Central memory CD8-positive, alpha-beta T cell (primary cell): ENCODE measurements at regions not wholly inside any gene's neighbourhood (a gene's known extent, or its start where the extent isn't known, plus 50 kb on each side); places are given as distances from the start of the nearest gene placed in this dataset.

Experiments used
- ATAC-seq: fragments of 150-1000 bp; cut with Tn5 transposase; replicated peaks from 2 replicates; pipeline ENCODE4 v1.10.0; 2022; ENCODE audit warnings: mild to moderate bottlenecking, moderate FRiP score, moderate number of reproducible peaks; ENCODE audit not compliant: poor library complexity, severe bottlenecking; ENCODE audit errors: extremely low read depth
- DNase-seq, 2 donors: peaks; one replicate each; pipeline ENCODE4 v3.0.0; 2021; ENCODE audit warnings: low spot score in 2 of 2
- H3K27ac Mint-ChIP-seq: one replicate; pipeline ENCODE4 v1.8.0; 2022; ENCODE audit warnings: low read depth, mild to moderate bottlenecking, moderate library complexity, mixed read lengths
- H3K27me3 Mint-ChIP-seq: one replicate; pipeline ENCODE4 v1.8.0; 2022; ENCODE audit warnings: mixed read lengths
- H3K36me3 Mint-ChIP-seq: one replicate; pipeline ENCODE4 v1.8.0; 2022; ENCODE audit warnings: mild to moderate bottlenecking, moderate library complexity, mixed read lengths; ENCODE audit not compliant: insufficient read depth
- H3K4me1 Mint-ChIP-seq: one replicate; pipeline ENCODE4 v1.8.0; 2022; ENCODE audit warnings: mixed read lengths
- H3K4me3 Mint-ChIP-seq: one replicate; pipeline ENCODE4 v1.8.0; 2022; ENCODE audit warnings: mild to moderate bottlenecking, moderate library complexity, mixed read lengths
- H3K9me3 Mint-ChIP-seq: one replicate; pipeline ENCODE4 v1.8.0; 2022; ENCODE audit warnings: mixed read lengths

GRCh38 chr9:85269811-85270210, 471.9 kb downstream of the AGTPBP1 start:
- Mint-ChIP-seq H3K4me1 (no peaks in the 10 kb centered on the region), H3K4me3 (no peak overlapping the region), H3K27ac (no peak overlapping the region), H3K9me3 (no peaks in the 10 kb centered on the region), H3K36me3 (no peaks in the 10 kb centered on the region), H3K27me3 (peaks cover 53% of the 10 kb centered on the region)
- DNase-seq = no peak
- ATAC-seq = no peak

- H3K27ac Mint-ChIP-seq = no peak overlapping the region
- no peak overlapping the region for H3K4me3 Mint-ChIP-seq
- ATAC-seq = no peak
- no peaks in the 10 kb centered on the region for H3K36me3 Mint-ChIP-seq
- H3K9me3 Mint-ChIP-seq = no peaks in the 10 kb centered on the region
- H3K27me3 Mint-ChIP-seq = peaks cover 36% of the 10 kb centered on the region
- no peak for DNase-seq
- no peaks in the 10 kb centered on the region for H3K4me1 Mint-ChIP-seq
Measured at GRCh38 chr9:85268131-85268530, 473.6 kb downstream of the AGTPBP1 start.

GRCh38 chr9:85264695-85265094, 477.1 kb downstream of the AGTPBP1 start:
- Mint-ChIP-seq H3K27me3 (peaks cover 32% of the 10 kb centered on the region), H3K4me1 (no peaks in the 10 kb centered on the region), H3K36me3 (no peaks in the 10 kb centered on the region), H3K4me3 (no peak overlapping the region), H3K9me3 (no peaks in the 10 kb centered on the region), H3K27ac (no peak overlapping the region)
- DNase-seq (no peak), ATAC-seq (no peak)

GRCh38 chr9:85263288-85263687, 478.5 kb downstream of the AGTPBP1 start:
- Mint-ChIP-seq H3K4me1 (no peaks in the 10 kb centered on the region), H3K4me3 (no peak overlapping the region), H3K36me3 (no peaks in the 10 kb centered on the region), H3K9me3 (no peaks in the 10 kb centered on the region), H3K27me3 (peaks cover 32% of the 10 kb centered on the region), H3K27ac (no peak overlapping the region)
- DNase-seq (no peak), ATAC-seq (no peak)

- Mint-ChIP-seq H3K27ac (no peak overlapping the region), H3K27me3 (peaks cover 32% of the 10 kb centered on the region), H3K4me3 (no peak overlapping the region), H3K4me1 (no peaks in the 10 kb centered on the region), H3K9me3 (no peaks in the 10 kb centered on the region), H3K36me3 (no peaks in the 10 kb centered on the region)
- no peak for DNase-seq
- no peak for ATAC-seq
Measured at GRCh38 chr9:85262333-85262732, 479.4 kb downstream of the AGTPBP1 start.

- no peak overlapping the region for H3K27ac Mint-ChIP-seq
- no peak for ATAC-seq
- no peak for DNase-seq
- no peaks in the 10 kb centered on the region for H3K4me1 Mint-ChIP-seq
- no peak overlapping the region for H3K4me3 Mint-ChIP-seq
- no peaks in the 10 kb centered on the region for H3K36me3 Mint-ChIP-seq
- H3K27me3 Mint-ChIP-seq = peaks cover 51% of the 10 kb centered on the region
- no peaks in the 10 kb centered on the region for H3K9me3 Mint-ChIP-seq
Measured at GRCh38 chr9:85260275-85260845, 481.4 kb downstream of the AGTPBP1 start.

GRCh38 chr9:85258823-85259370, 482.9 kb downstream of the AGTPBP1 start:
- H3K4me3 Mint-ChIP-seq = no peak overlapping the region
- H3K4me1 Mint-ChIP-seq = no peaks in the 10 kb centered on the region
- H3K9me3 Mint-ChIP-seq = no peaks in the 10 kb centered on the region
- peaks cover 60% of the 10 kb centered on the region for H3K27me3 Mint-ChIP-seq
- H3K36me3 Mint-ChIP-seq = no peaks in the 10 kb centered on the region
- DNase-seq (no peak), ATAC-seq (no peak)
- H3K27ac Mint-ChIP-seq = no peak overlapping the region

GRCh38 chr9:85258236-85258635, 483.5 kb downstream of the AGTPBP1 start:
- Mint-ChIP-seq H3K27me3 (peaks cover 60% of the 10 kb centered on the region), H3K4me3 (no peak overlapping the region), H3K36me3 (no peaks in the 10 kb centered on the region), H3K27ac (no peak overlapping the region), H3K4me1 (no peaks in the 10 kb centered on the region), H3K9me3 (no peaks in the 10 kb centered on the region)
- DNase-seq = no peak
- ATAC-seq = no peak

GRCh38 chr9:85249313-85249621, 492.5 kb downstream of the AGTPBP1 start:
- Mint-ChIP-seq H3K27me3 (peaks cover 6% of the 10 kb centered on the region), H3K9me3 (no peaks in the 10 kb centered on the region)
- no peak for ATAC-seq

GRCh38 chr9:85248514-85249312, 493.0 kb downstream of the AGTPBP1 start:
- Mint-ChIP-seq H3K27ac (no peak overlapping the region), H3K4me1 (no peaks in the 10 kb centered on the region), H3K9me3 (no peaks in the 10 kb centered on the region), H3K36me3 (no peaks in the 10 kb centered on the region), H3K4me3 (no peak overlapping the region), H3K27me3 (peaks cover 12% of the 10 kb centered on the region)
- ATAC-seq (no peak), DNase-seq (no peak)

More at GRCh38 chr9:85249313-85249621, 492.5 kb downstream of the AGTPBP1 start:
- Mint-ChIP-seq H3K4me1 (no peaks in the 10 kb centered on the region), H3K4me3 (no peak overlapping the region), H3K36me3 (no peaks in the 10 kb centered on the region), H3K27ac (no peak overlapping the region)
- DNase-seq = no peak

- ATAC-seq = no peak
- Mint-ChIP-seq H3K27me3 (peaks cover 14% of the 10 kb centered on the region), H3K9me3 (no peaks in the 10 kb centered on the region), H3K27ac (no peak overlapping the region), H3K4me1 (no peaks in the 10 kb centered on the region), H3K36me3 (no peaks in the 10 kb centered on the region), H3K4me3 (no peak overlapping the region)
- DNase-seq = no peak
Measured at GRCh38 chr9:85246541-85246940, 495.2 kb downstream of the AGTPBP1 start.

- no peaks in the 10 kb centered on the region for H3K4me1 Mint-ChIP-seq
- peaks cover 6% of the 10 kb centered on the region for H3K9me3 Mint-ChIP-seq
- peaks cover 28% of the 10 kb centered on the region for H3K27me3 Mint-ChIP-seq
- H3K36me3 Mint-ChIP-seq = no peaks in the 10 kb centered on the region
- ATAC-seq = no peak
- no peak for DNase-seq
- H3K27ac Mint-ChIP-seq = no peak overlapping the region
- H3K4me3 Mint-ChIP-seq = no peak overlapping the region
Measured at GRCh38 chr9:85244856-85245255, 496.9 kb downstream of the AGTPBP1 start.

- no peak overlapping the region for H3K4me3 Mint-ChIP-seq
- H3K27ac Mint-ChIP-seq = no peak overlapping the region
- H3K27me3 Mint-ChIP-seq = peaks cover 36% of the 10 kb centered on the region
- no peaks in the 10 kb centered on the region for H3K36me3 Mint-ChIP-seq
- DNase-seq (no peak), ATAC-seq (no peak)
- H3K9me3 Mint-ChIP-seq = peaks cover 6% of the 10 kb centered on the region
- no peaks in the 10 kb centered on the region for H3K4me1 Mint-ChIP-seq
Measured at GRCh38 chr9:85243977-85244376, 497.8 kb downstream of the AGTPBP1 start.
